ENCODE measurements at regions not wholly inside any gene's neighbourhood (a gene's known extent, or its start where the extent isn't known, plus 50 kb on each side); places are given as distances from the start of the nearest gene placed in this dataset.

DNA sequence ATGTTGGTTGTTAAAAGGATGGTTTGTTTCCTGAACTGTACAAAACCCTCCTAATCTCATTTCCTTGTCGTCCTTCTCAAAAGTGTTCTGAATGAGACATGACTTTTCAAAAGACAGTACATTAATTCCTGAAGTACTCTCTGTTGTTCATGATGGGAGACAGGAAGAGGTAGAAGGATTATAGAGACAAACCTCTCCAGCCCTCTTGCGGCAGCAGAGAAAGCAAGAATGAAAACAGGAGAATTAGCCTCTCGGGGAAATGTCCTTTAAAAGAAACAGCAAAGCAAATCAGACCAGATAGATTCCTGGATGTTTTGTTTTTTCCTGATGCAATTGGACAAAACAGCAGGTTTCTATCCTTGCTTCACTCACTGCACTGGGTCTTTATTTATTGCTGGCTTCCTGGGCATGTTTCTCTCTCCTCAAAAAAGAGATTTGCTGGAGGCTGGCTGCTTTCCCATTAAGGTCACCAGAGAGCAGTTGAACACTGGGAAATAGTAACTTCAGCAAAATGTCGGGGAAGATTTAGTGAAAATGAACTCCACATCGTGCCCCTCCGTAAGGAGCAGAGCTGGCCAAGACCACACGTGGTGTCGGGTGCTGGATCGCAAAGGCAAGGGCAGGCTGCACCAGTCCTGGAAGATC, 145.8 kb upstream of the SYT6 start:
- Histone ChIP-seq H3K27ac (ENCODE audit: low read depth in 1 of 2, low read length in 1 of 2) (no peak overlapping the region), H3K36me3 (ENCODE audit: control insufficient read depth in 2 of 2, insufficient read depth in 2 of 2, low read length in 1 of 2) (no peaks in the 10 kb centered on the region), H3K4me1 (ENCODE audit: control insufficient read depth in 2 of 2, insufficient read depth in 2 of 2, low read length in 2 of 2) (no peaks in the 10 kb centered on the region), H3K4me3 (ENCODE audit: low read length in 2 of 2) (no peak overlapping the region), H3K9me3 (ENCODE audit: control insufficient read depth in 2 of 2, insufficient read depth in 1 of 2, low read length in 1 of 2) (peaks cover 0 to 6% of the 10 kb centered on the region in 2 donors), H3K27me3 (ENCODE audit: control insufficient read depth in 2 of 2, insufficient read depth in 1 of 2, low read length in 1 of 2) (no peaks in the 10 kb centered on the region)
- 94% methylated on average over 9 of the region's 9 CpGs for WGBS
- no peak for DNase-seq (ENCODE audit: low read depth in 6 of 9, low spot score in 9 of 9)

DNA sequence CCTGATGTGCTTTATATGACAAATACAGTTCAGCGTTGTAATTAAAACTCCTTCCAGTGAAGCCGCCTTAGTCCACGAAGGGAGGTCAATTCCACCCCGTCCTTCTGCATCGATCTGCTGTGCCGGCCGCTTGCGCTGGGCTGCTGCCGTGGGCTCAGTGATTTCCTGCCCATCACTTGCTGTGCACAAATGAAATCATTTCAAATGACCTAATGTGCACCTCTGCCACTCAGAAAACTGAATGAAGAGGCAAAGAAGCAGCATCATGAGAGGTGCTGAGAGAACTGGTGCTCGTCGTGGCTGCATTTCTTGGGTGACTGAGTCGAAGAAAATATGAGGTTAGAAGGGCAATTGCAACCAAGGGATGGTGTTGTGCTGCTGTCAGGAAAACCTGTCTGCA, 144.3 kb upstream of the SYT6 start:
- no peak for DNase-seq (ENCODE audit: low read depth in 6 of 9, low spot score in 9 of 9)
- Histone ChIP-seq H3K27ac (ENCODE audit: low read depth in 1 of 2, low read length in 1 of 2) (no peak overlapping the region), H3K36me3 (ENCODE audit: control insufficient read depth in 2 of 2, insufficient read depth in 2 of 2, low read length in 1 of 2) (no peaks in the 10 kb centered on the region), H3K9me3 (ENCODE audit: control insufficient read depth in 2 of 2, insufficient read depth in 1 of 2, low read length in 1 of 2) (no peaks in the 10 kb centered on the region), H3K4me1 (ENCODE audit: control insufficient read depth in 2 of 2, insufficient read depth in 2 of 2, low read length in 2 of 2) (no peaks in the 10 kb centered on the region), H3K27me3 (ENCODE audit: control insufficient read depth in 2 of 2, insufficient read depth in 1 of 2, low read length in 1 of 2) (no peaks in the 10 kb centered on the region), H3K4me3 (ENCODE audit: low read length in 2 of 2) (no peak overlapping the region)
- WGBS = 97% methylated on average over 12 of the region's 12 CpGs

DNA sequence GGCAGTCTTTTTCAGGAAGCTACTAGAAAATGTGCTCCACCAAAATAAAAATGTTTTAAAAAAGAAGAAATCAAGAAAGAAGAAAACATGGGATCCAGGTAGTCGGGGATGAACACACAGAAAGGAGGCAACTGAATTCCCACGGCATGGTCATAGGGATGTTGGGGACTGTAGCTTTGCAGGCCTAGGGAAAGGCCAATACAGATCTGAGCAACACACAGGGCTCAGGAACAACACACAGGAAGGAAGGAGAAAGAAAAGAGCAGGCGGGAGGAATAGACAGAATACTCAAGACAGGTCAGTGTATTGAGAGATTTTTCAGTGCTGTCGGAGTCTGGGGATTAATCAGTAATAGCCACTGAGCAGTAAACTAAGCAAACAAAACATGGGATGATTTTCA, 142.7 kb upstream of the SYT6 start:
- H3K27ac ChIP-seq (ENCODE audit: low read depth in 1 of 2, low read length in 1 of 2) = no peak overlapping the region
- H3K9me3 ChIP-seq (ENCODE audit: control insufficient read depth in 2 of 2, insufficient read depth in 1 of 2, low read length in 1 of 2) = no peaks in the 10 kb centered on the region
- no peaks in the 10 kb centered on the region for H3K27me3 ChIP-seq (ENCODE audit: control insufficient read depth in 2 of 2, insufficient read depth in 1 of 2, low read length in 1 of 2)
- 94% methylated on average over 4 of the region's 4 CpGs for WGBS
- H3K4me3 ChIP-seq (ENCODE audit: low read length in 2 of 2) = no peak overlapping the region
- no peaks in the 10 kb centered on the region for H3K4me1 ChIP-seq (ENCODE audit: control insufficient read depth in 2 of 2, insufficient read depth in 2 of 2, low read length in 2 of 2)
- no peaks in the 10 kb centered on the region for H3K36me3 ChIP-seq (ENCODE audit: control insufficient read depth in 2 of 2, insufficient read depth in 2 of 2, low read length in 1 of 2)
- DNase-seq (ENCODE audit: low read depth in 6 of 9, low spot score in 9 of 9) = no peak

DNA sequence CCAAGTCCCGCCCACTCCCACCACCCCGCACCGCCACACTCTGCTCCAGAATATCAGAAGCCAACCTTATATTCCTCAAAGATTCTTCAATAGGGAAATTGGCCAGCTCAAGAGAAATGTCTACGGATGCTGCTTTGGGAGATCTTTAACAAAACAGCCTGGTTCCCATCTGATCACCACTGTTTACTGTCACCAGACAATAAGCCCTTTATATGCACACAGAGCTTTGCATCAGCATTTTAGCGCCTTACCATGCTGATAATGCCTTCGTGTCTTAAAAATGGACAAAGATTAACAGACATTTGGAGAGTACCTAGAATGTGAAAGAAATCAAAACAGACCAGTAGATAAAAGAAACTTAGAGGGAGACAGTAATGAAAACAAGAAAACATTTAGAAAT, 141.7 kb upstream of the SYT6 start:
- no peaks in the 10 kb centered on the region for H3K36me3 ChIP-seq (ENCODE audit: control insufficient read depth in 2 of 2, insufficient read depth in 2 of 2, low read length in 1 of 2)
- no peaks in the 10 kb centered on the region for H3K27me3 ChIP-seq (ENCODE audit: control insufficient read depth in 2 of 2, insufficient read depth in 1 of 2, low read length in 1 of 2)
- 88% methylated on average over 6 of the region's 6 CpGs for WGBS
- no peaks in the 10 kb centered on the region for H3K9me3 ChIP-seq (ENCODE audit: control insufficient read depth in 2 of 2, insufficient read depth in 1 of 2, low read length in 1 of 2)
- DNase-seq (ENCODE audit: low read depth in 6 of 9, low spot score in 9 of 9) = no peak
- H3K4me3 ChIP-seq (ENCODE audit: low read length in 2 of 2) = no peak overlapping the region
- H3K4me1 ChIP-seq (ENCODE audit: control insufficient read depth in 2 of 2, insufficient read depth in 2 of 2, low read length in 2 of 2) = no peaks in the 10 kb centered on the region
- no peak overlapping the region for H3K27ac ChIP-seq (ENCODE audit: low read depth in 1 of 2, low read length in 1 of 2)

DNA sequence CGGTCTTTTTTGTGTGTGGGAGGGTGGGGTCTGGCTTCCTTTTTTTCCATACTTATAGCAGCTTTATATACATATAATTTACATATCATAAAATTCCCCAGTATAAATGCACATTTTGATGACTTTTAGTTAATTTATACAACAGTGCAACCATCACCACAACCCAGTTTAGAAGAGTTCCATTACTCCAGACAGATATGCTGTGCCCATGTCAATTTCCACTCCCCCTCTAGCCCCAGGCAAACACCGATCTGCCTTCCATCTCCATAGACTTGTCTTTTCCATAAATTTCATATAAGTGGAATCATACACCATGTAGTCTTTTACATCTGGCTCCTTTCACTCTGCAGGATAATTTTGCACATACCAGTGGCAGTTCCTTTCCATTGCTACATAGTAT, 139.2 kb upstream of the SYT6 start:
- Histone ChIP-seq H3K9me3 (ENCODE audit: control insufficient read depth in 2 of 2, insufficient read depth in 1 of 2, low read length in 1 of 2) (no peaks in the 10 kb centered on the region), H3K27me3 (ENCODE audit: control insufficient read depth in 2 of 2, insufficient read depth in 1 of 2, low read length in 1 of 2) (no peaks in the 10 kb centered on the region), H3K36me3 (ENCODE audit: control insufficient read depth in 2 of 2, insufficient read depth in 2 of 2, low read length in 1 of 2) (no peaks in the 10 kb centered on the region), H3K4me3 (ENCODE audit: low read length in 2 of 2) (no peak overlapping the region), H3K27ac (ENCODE audit: low read depth in 1 of 2, low read length in 1 of 2) (no peak overlapping the region), H3K4me1 (ENCODE audit: control insufficient read depth in 2 of 2, insufficient read depth in 2 of 2, low read length in 2 of 2) (no peaks in the 10 kb centered on the region)
- no peak for DNase-seq (ENCODE audit: low read depth in 6 of 9, low spot score in 9 of 9)
- WGBS = over 99% methylated on average over 2 of the region's 2 CpGs

DNA sequence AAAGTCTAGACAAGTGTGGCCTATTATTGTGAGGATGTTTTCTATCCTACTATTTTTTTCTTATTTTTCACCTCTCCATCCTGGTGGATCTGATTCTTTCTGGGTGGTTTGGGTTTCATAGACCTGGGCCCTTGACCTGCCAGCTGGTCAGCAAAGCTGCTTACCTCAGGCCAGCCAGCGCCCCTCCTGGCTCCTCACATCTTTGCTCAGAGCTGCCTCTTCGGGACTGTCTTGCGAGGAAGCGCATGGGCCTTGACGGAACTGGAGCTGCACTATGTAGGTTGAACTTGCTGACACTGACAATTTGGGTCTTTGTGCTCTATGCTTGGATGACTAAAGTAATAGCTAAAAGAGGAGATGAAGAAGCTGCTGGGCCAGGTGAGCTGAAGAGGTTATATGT, 138.5 kb upstream of the SYT6 start:
- Histone ChIP-seq H3K36me3 (ENCODE audit: control insufficient read depth in 2 of 2, insufficient read depth in 2 of 2, low read length in 1 of 2) (no peaks in the 10 kb centered on the region), H3K9me3 (ENCODE audit: control insufficient read depth in 2 of 2, insufficient read depth in 1 of 2, low read length in 1 of 2) (no peaks in the 10 kb centered on the region), H3K27ac (ENCODE audit: low read depth in 1 of 2, low read length in 1 of 2) (no peak overlapping the region), H3K27me3 (ENCODE audit: control insufficient read depth in 2 of 2, insufficient read depth in 1 of 2, low read length in 1 of 2) (no peaks in the 10 kb centered on the region), H3K4me3 (ENCODE audit: low read length in 2 of 2) (no peak overlapping the region), H3K4me1 (ENCODE audit: control insufficient read depth in 2 of 2, insufficient read depth in 2 of 2, low read length in 2 of 2) (no peaks in the 10 kb centered on the region)
- WGBS = 97% methylated on average over 5 of the region's 5 CpGs
- DNase-seq (ENCODE audit: low read depth in 6 of 9, low spot score in 9 of 9) = no peak

DNA sequence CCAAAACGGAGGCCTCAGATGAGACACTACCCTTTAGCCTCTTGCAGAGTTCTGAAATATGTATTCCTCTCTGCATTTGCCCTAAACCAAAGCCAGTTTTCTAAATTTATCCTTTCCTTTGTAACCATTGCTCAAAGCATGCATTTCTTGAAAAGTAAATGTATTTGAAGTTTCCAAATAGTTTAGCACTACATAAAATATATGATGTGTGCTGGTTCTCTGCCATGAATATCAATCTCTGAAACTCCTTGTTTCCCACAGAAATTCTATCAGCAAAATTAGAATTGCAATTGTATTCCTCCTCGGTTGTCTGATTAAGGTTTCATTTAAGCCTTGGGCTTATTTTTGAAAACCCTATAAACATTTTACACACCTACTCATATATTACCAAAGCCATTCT, 137.1 kb upstream of the SYT6 start:
- Histone ChIP-seq H3K4me3 (ENCODE audit: low read length in 2 of 2) (no peak overlapping the region), H3K4me1 (ENCODE audit: control insufficient read depth in 2 of 2, insufficient read depth in 2 of 2, low read length in 2 of 2) (no peaks in the 10 kb centered on the region), H3K36me3 (ENCODE audit: control insufficient read depth in 2 of 2, insufficient read depth in 2 of 2, low read length in 1 of 2) (no peaks in the 10 kb centered on the region), H3K27me3 (ENCODE audit: control insufficient read depth in 2 of 2, insufficient read depth in 1 of 2, low read length in 1 of 2) (no peaks in the 10 kb centered on the region), H3K9me3 (ENCODE audit: control insufficient read depth in 2 of 2, insufficient read depth in 1 of 2, low read length in 1 of 2) (no peaks in the 10 kb centered on the region), H3K27ac (ENCODE audit: low read depth in 1 of 2, low read length in 1 of 2) (no peak overlapping the region)
- DNase-seq (ENCODE audit: low read depth in 6 of 9, low spot score in 9 of 9) = no peak
- WGBS = 95% methylated on average over 2 of the region's 2 CpGs

DNA sequence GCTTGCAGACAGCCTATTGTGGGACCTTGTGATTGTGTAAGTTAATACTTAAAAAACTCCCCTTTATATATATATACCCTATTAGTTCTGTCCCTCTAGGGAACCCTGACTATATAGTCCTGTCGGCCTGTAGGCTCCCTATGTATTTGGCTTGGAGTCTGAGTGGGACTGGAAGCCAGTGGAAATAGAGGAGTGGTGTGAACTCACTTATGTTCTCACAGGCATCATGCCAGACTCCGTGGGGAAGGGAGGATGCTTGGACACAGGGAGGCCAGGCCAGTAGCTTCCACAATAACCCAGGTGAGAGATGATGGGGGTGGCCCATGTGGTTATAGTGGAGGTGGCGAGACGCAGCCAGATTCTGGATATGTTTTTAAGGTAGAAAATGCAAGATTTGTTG, 136.7 kb upstream of the SYT6 start:
- no peak for DNase-seq (ENCODE audit: low read depth in 6 of 9, low spot score in 9 of 9)
- 93% methylated on average over 4 of the region's 4 CpGs for WGBS
- no peaks in the 10 kb centered on the region for H3K9me3 ChIP-seq (ENCODE audit: control insufficient read depth in 2 of 2, insufficient read depth in 1 of 2, low read length in 1 of 2)
- H3K4me3 ChIP-seq (ENCODE audit: low read length in 2 of 2) = no peak overlapping the region
- no peaks in the 10 kb centered on the region for H3K4me1 ChIP-seq (ENCODE audit: control insufficient read depth in 2 of 2, insufficient read depth in 2 of 2, low read length in 2 of 2)
- no peak overlapping the region for H3K27ac ChIP-seq (ENCODE audit: low read depth in 1 of 2, low read length in 1 of 2)
- H3K27me3 ChIP-seq (ENCODE audit: control insufficient read depth in 2 of 2, insufficient read depth in 1 of 2, low read length in 1 of 2) = no peaks in the 10 kb centered on the region
- no peaks in the 10 kb centered on the region for H3K36me3 ChIP-seq (ENCODE audit: control insufficient read depth in 2 of 2, insufficient read depth in 2 of 2, low read length in 1 of 2)

DNA sequence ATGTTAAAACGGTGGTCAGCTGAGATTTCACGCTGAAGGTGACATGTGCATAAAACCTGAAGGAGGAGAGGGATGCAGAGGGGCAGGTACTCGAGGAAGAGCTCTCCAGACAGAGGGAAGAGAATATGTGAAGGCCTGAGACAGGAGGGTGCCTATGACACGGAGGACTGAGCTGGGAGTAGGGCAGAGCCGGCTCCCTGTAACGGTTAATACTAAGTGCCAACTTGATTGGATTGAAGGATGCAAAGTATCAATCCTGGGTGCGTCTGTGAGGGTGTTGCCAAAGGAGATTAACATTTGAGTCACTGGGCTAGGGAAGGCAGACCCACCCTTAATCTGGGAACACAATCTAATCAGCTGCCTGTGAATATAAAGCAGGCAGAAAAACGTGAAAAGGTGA, 136.2 kb upstream of the SYT6 start:
- no peaks in the 10 kb centered on the region for H3K36me3 ChIP-seq (ENCODE audit: control insufficient read depth in 2 of 2, insufficient read depth in 2 of 2, low read length in 1 of 2)
- DNase-seq (ENCODE audit: low read depth in 6 of 9, low spot score in 9 of 9) = no peak
- no peaks in the 10 kb centered on the region for H3K4me1 ChIP-seq (ENCODE audit: control insufficient read depth in 2 of 2, insufficient read depth in 2 of 2, low read length in 2 of 2)
- no peak overlapping the region for H3K27ac ChIP-seq (ENCODE audit: low read depth in 1 of 2, low read length in 1 of 2)
- no peaks in the 10 kb centered on the region for H3K27me3 ChIP-seq (ENCODE audit: control insufficient read depth in 2 of 2, insufficient read depth in 1 of 2, low read length in 1 of 2)
- no peak overlapping the region for H3K4me3 ChIP-seq (ENCODE audit: low read length in 2 of 2)
- WGBS = 93% methylated on average over 8 of the region's 8 CpGs
- no peaks in the 10 kb centered on the region for H3K9me3 ChIP-seq (ENCODE audit: control insufficient read depth in 2 of 2, insufficient read depth in 1 of 2, low read length in 1 of 2)

DNA sequence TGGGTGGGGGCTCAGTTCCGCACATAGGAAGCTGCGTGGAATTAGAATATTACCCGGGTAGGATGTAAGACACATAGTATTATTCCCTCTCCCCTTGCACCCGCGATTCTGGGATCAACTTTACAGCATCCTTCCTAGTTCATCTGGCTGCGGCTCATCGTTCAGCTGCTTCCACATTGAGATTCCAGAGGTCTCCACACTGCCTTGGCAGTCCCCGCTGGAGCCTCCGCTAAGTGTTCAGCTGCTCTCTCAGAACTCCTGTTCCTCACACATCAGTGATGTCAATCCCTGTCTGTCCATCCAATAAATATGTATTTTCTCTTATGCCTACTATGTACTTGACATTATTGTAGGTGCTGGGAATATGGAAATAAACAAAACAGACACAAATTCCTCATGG, 135.6 kb upstream of the SYT6 start:
- Histone ChIP-seq H3K4me3 (ENCODE audit: low read length in 2 of 2) (no peak overlapping the region), H3K36me3 (ENCODE audit: control insufficient read depth in 2 of 2, insufficient read depth in 2 of 2, low read length in 1 of 2) (no peaks in the 10 kb centered on the region), H3K27ac (ENCODE audit: low read depth in 1 of 2, low read length in 1 of 2) (no peak overlapping the region), H3K4me1 (ENCODE audit: control insufficient read depth in 2 of 2, insufficient read depth in 2 of 2, low read length in 2 of 2) (no peaks in the 10 kb centered on the region), H3K9me3 (ENCODE audit: control insufficient read depth in 2 of 2, insufficient read depth in 1 of 2, low read length in 1 of 2) (no peaks in the 10 kb centered on the region), H3K27me3 (ENCODE audit: control insufficient read depth in 2 of 2, insufficient read depth in 1 of 2, low read length in 1 of 2) (no peaks in the 10 kb centered on the region)
- DNase-seq (ENCODE audit: low read depth in 6 of 9, low spot score in 9 of 9) = no peak
- WGBS = 86% methylated on average over 9 of the region's 9 CpGs
